Vagina (tissue), 2 donors: ENCODE measurements at regions not wholly inside any gene's neighbourhood (a gene's known extent, or its start where the extent isn't known, plus 50 kb on each side); places are given as distances from the start of the nearest gene placed in this dataset.
"Not testable (repeated sequence)": the region's sequence is repeated elsewhere in the genome, so short reads cannot be mapped to it uniquely, and the experiment has no call there.

Experiments
- DNase-seq, 2 donors: peaks; one replicate each; pipeline ENCODE4 v3.0.0-alpha.2; 2017; ENCODE audit errors: extremely low spot score in 2 of 2
- H3K27ac ChIP-seq: fragments of 200-600 bp; sonication (generic); one replicate; pipeline ENCODE4 v1.5.1; 2019
- H3K27me3 ChIP-seq: fragments of 200-600 bp; sonication (generic); one replicate; pipeline ENCODE4 v1.5.1; 2019
- H3K36me3 ChIP-seq, 2 donors: fragments of 200-600 bp; sonication (generic); one replicate each; pipeline ENCODE4 v1.5.1; 2017 to 2019
- H3K4me1 ChIP-seq: fragments of 200-600 bp; sonication (generic); one replicate; pipeline ENCODE4 v1.5.1; 2019
- H3K4me3 ChIP-seq, 2 donors: fragments of 200-600 bp; sonication (generic); 1 replicate in 1 of 2; 2 replicates in 1 of 2; pipeline ENCODE4 v1.5.1; 2016 to 2019
- H3K9me3 ChIP-seq: fragments of 200-600 bp; sonication (generic); one replicate; pipeline ENCODE4 v1.5.1; 2019
- POLR2A ChIP-seq, 2 donors: fragments of 450-650 bp; IDR thresholded peaks; one replicate each; pipeline ENCODE4 v1.6.1; 2017; ENCODE audit warnings: antibody characterized with exemption in 2 of 2, mild to moderate bottlenecking in 2 of 2, moderate library complexity in 2 of 2
- POLR2AphosphoS5 ChIP-seq, 2 donors: sonication (generic); formaldehyde crosslinking; IDR thresholded peaks; one replicate each; pipeline ENCODE4 v1.9.0; 2017; ENCODE audit warnings: antibody characterized with exemption in 2 of 2, mild to moderate bottlenecking in 2 of 2, low read depth in 1 of 2; ENCODE audit not compliant: insufficient read depth in 1 of 2
- intact Hi-C: fragments of 100-400 bp; cut with DNase I; formaldehyde crosslinking; loops from one replicate; pipeline ENCODE4 v1.15.1; 2023
- TF ChIP-seq, protein P1 (sequence below), 3 experiments: fragments of 450-650 bp in 2 of 3; fragments of 200-600 bp in 1 of 3; sonication (generic) in 1 of 3; IDR thresholded peaks; one replicate each; pipeline ENCODE4 v1.5.1; 2017 to 2019; ENCODE audit warnings: antibody characterized with exemption in 3 of 3, mild to moderate bottlenecking in 2 of 3, moderate library complexity in 2 of 3

DNA sequence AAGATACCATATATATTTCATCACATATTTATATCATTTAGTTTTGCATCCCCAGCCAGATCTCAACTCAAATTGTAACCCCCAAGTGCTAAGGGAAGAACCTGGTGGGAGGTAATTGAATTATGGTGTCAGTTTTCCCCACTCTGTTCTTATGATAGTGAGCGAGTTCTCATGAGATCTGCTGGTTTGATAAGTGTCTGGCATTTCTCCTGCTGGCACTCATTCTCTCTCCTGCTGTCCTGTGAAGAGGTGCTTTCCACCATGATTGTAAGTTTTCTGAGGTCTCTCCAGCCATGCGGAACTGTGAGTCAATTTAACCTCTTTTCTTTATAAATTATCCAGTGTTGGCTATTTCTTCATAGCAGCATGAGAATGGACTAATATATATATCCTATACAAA, 462.5 kb upstream of the SLITRK5 start:
- Histone ChIP-seq H3K9me3 (no peaks in the 10 kb centered on the region), H3K27me3 (no peaks in the 10 kb centered on the region), H3K4me3 (no peak overlapping the region), H3K4me1 (no peaks in the 10 kb centered on the region), H3K36me3 (no peaks in the 10 kb centered on the region), H3K27ac (no peak overlapping the region)
- DNase-seq, result no peak
- intact Hi-C loops, result no loop called here
- TF ChIP-seq POLR2AphosphoS5 (IDR thresholded peaks at IDR 0.05; ENCODE audit: insufficient read depth in 1 of 2, low read depth in 1 of 2) (no peak), POLR2A (IDR thresholded peaks at IDR 0.05) (no peak)
- TF ChIP-seq, protein P1, sequence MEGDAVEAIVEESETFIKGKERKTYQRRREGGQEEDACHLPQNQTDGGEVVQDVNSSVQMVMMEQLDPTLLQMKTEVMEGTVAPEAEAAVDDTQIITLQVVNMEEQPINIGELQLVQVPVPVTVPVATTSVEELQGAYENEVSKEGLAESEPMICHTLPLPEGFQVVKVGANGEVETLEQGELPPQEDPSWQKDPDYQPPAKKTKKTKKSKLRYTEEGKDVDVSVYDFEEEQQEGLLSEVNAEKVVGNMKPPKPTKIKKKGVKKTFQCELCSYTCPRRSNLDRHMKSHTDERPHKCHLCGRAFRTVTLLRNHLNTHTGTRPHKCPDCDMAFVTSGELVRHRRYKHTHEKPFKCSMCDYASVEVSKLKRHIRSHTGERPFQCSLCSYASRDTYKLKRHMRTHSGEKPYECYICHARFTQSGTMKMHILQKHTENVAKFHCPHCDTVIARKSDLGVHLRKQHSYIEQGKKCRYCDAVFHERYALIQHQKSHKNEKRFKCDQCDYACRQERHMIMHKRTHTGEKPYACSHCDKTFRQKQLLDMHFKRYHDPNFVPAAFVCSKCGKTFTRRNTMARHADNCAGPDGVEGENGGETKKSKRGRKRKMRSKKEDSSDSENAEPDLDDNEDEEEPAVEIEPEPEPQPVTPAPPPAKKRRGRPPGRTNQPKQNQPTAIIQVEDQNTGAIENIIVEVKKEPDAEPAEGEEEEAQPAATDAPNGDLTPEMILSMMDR (IDR thresholded peaks at IDR 0.05), result no peak

DNA sequence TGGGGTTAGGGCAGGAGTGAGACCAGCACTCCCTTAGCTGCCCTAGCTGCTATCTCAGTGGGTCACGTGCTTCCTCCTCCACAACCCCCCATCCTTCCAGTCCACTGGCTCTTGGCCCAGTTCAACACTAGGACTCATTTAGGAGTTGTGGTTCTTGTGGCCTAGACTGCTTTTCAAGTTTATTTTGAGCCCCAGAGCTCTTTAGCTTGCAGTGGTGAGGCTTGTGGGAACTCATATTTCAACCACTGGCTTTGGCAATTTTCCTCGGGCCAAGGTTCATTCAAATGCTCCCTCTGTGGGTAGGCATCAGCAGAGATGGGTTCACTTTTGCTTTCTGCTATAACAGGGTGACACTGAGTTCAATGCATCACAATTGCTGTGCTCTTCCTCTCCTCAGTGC, 436.2 kb upstream of the SLITRK5 start:
- Histone ChIP-seq H3K36me3 (no peaks in the 10 kb centered on the region), H3K4me3 (no peak overlapping the region), H3K9me3 (no peaks in the 10 kb centered on the region), H3K27me3 (no peaks in the 10 kb centered on the region), H3K4me1 (no peaks in the 10 kb centered on the region), H3K27ac (no peak overlapping the region)
- TF ChIP-seq POLR2A (IDR thresholded peaks at IDR 0.05), result no peak
- no peak for TF ChIP-seq POLR2AphosphoS5 (IDR thresholded peaks at IDR 0.05; ENCODE audit: insufficient read depth in 1 of 2, low read depth in 1 of 2)
- TF ChIP-seq, protein P1 (IDR thresholded peaks at IDR 0.05), result no peak
- no peak for DNase-seq
- intact Hi-C loops, result no loop called here

DNA sequence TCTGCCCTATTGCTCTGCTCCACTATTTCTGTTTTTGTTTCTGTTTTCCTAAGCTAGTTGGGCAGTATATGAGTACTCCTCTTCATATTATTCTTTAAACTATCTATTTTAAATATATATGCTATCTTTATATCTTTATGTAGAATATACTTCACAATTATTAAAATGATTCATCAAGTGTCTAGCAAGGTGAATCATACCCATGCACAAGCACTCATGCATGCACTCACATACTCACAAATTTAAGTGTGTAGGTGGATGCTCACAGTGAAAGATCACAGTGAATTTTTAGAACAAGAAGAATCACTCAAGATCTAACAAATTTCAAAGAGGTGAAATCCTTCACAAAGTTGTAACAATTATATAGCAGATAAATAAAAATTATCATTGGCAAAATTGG, 435.6 kb upstream of the SLITRK5 start:
- DNase-seq, result no peak
- Histone ChIP-seq H3K27ac (no peak overlapping the region), H3K36me3 (no peaks in the 10 kb centered on the region), H3K9me3 (no peaks in the 10 kb centered on the region), H3K27me3 (no peaks in the 10 kb centered on the region), H3K4me1 (no peaks in the 10 kb centered on the region), H3K4me3 (no peak overlapping the region)
- TF ChIP-seq POLR2A (IDR thresholded peaks at IDR 0.05) (no peak), POLR2AphosphoS5 (IDR thresholded peaks at IDR 0.05; ENCODE audit: insufficient read depth in 1 of 2, low read depth in 1 of 2) (no peak)
- TF ChIP-seq, protein P1 (IDR thresholded peaks at IDR 0.05), result no peak
- intact Hi-C loops, result no loop called here

DNA sequence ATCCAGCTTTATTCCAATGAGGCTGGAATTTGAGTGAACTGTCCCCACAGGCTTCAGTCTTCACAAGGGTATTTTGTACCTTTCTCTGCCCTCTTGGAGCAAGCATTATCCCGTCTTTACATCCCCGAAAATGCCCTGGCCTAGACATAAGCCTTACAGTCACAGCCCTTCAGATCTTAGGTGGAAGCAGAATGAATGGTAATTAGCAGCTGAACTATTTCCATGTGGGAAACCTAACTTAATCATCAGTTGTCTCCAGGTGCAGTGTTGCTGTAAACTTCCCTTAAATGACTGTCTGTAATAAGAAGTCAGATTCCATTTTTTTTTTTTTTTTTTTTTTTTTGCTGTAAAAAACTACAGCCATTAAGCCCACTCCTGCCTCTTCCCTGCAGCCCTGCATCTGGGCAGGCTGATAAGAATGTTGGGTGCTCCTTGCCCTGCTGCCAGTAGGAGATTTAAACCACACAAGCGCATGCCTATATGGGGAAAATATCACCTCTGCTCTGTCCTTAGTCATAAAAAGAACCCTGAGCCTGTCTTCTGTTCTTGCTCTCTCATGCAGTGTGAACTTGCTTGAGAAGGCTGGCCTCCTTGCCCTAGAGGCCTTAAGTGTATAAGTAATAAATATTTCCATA, 426.8 kb upstream of the SLITRK5 start:
- Histone ChIP-seq H3K27me3 (no peaks in the 10 kb centered on the region), H3K36me3 (no peaks in the 10 kb centered on the region), H3K9me3 (no peaks in the 10 kb centered on the region), H3K4me1 (no peaks in the 10 kb centered on the region), H3K4me3 (no peak overlapping the region), H3K27ac (no peak overlapping the region)
- TF ChIP-seq POLR2A (IDR thresholded peaks at IDR 0.05) (no peak), POLR2AphosphoS5 (IDR thresholded peaks at IDR 0.05; ENCODE audit: insufficient read depth in 1 of 2, low read depth in 1 of 2) (no peak)
- TF ChIP-seq, protein P1 (IDR thresholded peaks at IDR 0.05), result no peak
- intact Hi-C loops, result no loop called here
- DNase-seq, result no peak

DNA sequence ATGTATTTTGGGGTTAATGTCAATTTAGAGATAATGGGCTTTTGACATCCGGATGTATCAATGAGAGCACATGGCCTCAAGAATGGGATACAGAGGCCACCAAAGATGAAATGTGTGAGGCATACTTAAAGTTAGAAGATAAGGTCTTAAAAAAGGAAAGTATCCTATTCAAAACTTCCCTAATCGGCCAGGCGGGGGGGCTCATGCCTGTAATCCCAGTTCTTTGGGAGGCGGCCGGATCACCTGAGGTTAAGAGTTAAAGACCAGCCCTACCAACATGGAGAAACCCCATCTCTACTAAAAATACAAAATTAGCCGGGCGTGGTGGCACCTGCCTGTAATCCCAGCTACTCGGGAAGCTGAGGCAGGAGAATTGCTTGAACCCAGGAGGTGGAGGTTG, 421.3 kb upstream of the SLITRK5 start:
- H3K9me3 ChIP-seq, H3K27me3 ChIP-seq, DNase-seq, H3K4me1 ChIP-seq, intact Hi-C loops, H3K27ac ChIP-seq, H3K4me3 ChIP-seq, H3K36me3 ChIP-seq: not testable (repeated sequence)
